ENCODE measurements at regions not wholly inside any gene's neighbourhood (a gene's known extent, or its start where the extent isn't known, plus 50 kb on each side); places are given as distances from the start of the nearest gene placed in this dataset.

DNA sequence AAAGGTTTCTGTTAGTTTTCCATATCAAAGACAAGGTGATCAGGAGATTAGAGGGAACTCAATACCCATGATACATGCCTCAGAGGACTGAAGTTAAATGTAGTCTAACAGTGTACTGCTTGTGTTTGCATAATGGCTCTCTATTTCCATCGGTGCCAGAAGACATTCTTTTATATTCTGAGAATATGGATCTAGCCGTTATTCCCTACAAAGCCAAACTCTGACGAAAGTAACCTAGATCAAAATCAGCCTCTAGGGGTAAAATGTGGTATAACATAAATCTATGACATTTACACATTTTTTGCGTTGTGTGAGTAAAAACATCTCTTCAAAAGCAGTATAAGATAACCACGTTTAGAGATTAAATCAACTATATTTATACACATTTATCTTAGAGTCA, 2232.7 kb downstream of the PCDH9 start:
- DNase-seq = no peak

- DNase-seq = no peak
Measured at GRCh38 chr13:64993514-64994164, 2236.5 kb downstream of the PCDH9 start.

DNA sequence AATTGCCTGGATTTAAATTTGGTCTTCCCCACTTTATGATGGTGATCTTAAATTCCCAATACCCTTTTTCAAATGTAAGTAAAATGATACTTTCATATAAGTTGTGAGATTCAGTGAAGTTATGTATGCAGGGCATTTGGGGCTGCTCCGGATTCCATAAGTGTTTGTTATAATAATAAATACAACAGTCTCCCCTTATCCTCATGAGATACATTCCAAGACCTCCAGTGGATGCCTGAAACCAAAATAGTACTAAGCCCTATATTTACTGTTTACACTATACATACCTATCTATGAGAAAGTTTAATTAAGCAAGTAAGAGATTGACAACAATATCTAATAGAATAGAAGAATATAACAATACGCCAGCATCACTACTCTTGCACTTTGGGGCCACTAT, 2237.8 kb downstream of the PCDH9 start:
- DNase-seq = no peak

- no peak for DNase-seq
Measured at GRCh38 chr13:64985075-64985474, 2245.1 kb downstream of the PCDH9 start.

- no peak for DNase-seq
Measured at GRCh38 chr13:64962404-64962803, 2267.7 kb downstream of the PCDH9 start.

DNA sequence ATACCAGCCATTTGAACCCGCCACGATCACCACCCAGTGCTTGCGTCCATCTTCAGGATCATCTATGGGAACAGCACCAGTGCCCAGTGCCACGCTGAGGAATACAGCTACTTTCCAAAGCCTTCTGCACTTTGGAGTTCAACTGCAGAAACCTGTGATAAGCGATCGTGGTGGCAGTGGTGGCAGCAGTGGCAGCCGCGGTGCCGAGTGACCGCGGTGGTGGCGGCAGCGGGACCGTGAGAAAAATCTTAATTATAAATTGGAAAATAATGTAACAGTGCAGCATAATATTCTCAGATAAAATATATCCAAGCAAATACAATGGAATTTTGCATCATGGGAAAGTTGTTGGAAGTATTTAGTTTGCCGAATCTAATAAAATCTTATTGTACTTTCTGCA, 2270.9 kb downstream of the PCDH9 start:
- DNase-seq = no peak

DNA sequence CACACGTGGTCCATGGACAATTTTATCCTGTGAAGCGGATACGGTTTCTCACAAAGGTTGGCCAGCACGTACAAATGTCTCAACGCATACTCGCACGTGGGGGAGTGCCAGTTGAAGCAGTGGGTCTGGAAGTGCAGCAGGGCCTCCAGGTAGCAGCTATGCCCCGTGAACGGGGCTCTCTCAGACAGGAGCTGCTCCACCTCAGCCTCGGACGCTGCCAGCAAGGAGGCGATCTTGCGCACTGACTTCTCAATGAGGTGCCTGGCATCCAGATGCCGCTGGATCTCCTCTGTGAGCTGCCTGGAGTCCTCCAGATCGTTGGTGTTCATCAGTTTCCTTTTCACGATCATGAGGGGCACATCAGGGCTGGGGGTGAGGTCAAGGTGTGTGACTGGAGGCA, 2272.0 kb downstream of the PCDH9 start:
- DNase-seq = no peak

DNA sequence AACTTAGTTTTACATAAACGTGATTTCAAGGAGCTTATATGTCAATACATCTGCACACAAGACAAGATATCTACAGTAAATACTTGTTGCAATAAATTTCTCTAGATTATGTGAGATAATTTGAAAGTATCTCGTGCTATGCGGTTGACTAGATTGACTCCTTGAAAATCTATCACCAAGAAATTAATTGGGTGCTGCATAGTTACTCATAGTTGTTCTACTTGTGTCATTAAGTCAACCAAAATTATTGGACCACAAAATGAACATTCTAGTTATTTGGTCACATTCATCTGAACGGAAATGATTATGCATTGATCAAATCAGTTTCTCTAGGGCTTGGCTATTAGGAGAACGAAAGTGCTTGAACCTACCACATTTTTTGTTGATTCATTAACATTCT, 2291.5 kb downstream of the PCDH9 start:
- DNase-seq = no peak

- DNase-seq = no peak
Measured at GRCh38 chr13:64937302-64937701, 2292.8 kb downstream of the PCDH9 start.

GRCh38 chr13:64936879-64937278, 2293.3 kb downstream of the PCDH9 start:
- DNase-seq = no peak

- no peak for DNase-seq
Measured at GRCh38 chr13:64935441-64935840, 2294.7 kb downstream of the PCDH9 start.

DNA sequence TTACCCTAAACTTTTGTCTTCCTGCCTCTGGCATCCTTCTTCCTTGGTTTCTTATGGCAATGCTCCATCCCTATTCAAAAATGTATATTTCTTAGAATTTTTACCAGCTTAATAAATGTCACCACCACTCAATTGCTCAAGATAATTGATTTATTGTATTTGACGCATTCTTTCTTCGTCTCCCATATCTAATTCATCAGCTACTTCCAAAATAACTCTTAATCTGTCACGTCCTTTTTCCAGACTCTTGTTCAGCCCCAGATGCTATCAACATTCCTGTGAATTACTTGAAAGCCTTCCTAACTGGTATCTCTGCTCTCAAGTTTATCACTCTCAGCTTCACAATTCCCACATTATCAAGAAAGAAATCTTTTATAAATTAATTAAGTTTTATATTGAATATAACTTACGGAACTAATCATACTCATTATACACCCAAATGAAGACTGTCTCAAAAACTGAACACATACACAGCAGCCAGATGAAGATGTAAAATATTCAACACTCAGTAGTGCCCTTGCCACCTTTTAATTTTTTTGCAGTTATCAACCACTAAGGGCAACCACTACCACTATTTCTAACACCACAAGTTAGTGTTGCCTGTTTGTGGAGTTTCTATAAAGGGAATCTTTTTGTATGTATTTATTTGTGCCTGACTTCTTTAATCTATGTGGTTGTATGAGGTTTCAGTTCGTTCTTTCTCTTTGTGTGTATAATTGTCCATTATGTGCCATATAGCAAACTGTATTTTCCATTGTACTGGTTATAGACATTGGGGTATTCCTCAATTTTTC, 2295.4 kb downstream of the PCDH9 start:
- DNase-seq = no peak

DNA sequence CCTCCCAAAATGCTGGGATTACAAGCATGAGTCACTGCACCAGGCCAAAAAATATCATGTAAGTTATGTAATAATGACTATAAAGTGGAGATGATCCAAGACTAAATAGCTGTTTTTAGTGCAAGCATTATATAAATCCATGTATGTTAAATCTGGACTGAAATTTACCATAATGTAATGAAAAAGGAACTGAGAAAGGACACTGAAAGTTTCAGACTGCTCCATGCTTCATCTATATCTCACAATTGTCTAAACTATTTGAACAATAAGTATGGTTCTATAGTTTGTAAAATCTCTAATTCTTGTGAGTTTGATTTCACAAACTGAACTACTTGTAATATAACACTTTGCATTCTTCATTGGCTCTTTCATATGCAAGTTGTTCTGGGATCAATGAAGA, 2299.5 kb downstream of the PCDH9 start:
- no peak for DNase-seq

GRCh38 chr13:64928696-64929499, 2301.2 kb downstream of the PCDH9 start:
- no peak for DNase-seq

- DNase-seq = no peak
Measured at GRCh38 chr13:64925727-64926126, 2304.4 kb downstream of the PCDH9 start.

- DNase-seq = no peak
Measured at GRCh38 chr13:64925284-64925683, 2304.9 kb downstream of the PCDH9 start.

DNA sequence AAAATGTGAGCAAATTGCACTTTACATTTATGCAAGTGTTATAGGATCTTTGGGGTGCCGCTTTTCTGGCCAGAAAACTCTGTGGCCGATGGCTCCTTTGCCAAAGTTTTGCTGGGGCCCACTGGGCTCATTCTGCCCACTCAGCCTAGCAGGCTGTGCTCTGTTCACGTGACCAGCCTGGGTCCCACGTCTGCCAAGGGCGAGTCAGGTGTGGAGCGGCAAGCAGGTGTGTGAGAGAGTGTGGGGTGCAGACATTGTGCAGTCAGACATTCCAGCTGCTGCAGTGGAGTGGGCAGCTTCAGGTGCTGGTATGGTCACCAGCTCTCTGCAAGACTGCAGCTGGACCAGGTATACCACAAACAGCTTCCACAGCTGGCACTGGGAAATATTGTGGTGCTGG, 2305.7 kb downstream of the PCDH9 start:
- no peak for DNase-seq

- no peak for DNase-seq
Measured at GRCh38 chr13:64917566-64917965, 2312.6 kb downstream of the PCDH9 start.

DNA sequence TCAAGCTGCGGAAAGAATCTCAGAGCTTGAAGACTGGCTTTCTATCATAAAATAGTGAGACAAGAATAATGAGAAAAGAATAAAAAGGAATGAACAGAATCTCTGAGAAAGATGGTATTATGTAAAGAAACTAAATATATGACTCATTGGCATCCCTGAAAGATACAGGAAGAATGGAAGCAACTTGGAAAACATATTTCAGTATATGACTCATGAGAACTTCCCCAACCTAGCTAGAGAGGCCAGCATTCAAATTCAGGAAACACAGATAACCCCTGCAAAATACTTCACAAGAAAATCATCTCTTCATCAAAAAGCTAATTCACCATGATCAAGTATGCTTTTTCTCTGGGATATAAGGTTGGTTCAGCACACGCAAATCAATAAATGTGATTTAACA, 2318.0 kb downstream of the PCDH9 start:
- no peak for DNase-seq

DNA sequence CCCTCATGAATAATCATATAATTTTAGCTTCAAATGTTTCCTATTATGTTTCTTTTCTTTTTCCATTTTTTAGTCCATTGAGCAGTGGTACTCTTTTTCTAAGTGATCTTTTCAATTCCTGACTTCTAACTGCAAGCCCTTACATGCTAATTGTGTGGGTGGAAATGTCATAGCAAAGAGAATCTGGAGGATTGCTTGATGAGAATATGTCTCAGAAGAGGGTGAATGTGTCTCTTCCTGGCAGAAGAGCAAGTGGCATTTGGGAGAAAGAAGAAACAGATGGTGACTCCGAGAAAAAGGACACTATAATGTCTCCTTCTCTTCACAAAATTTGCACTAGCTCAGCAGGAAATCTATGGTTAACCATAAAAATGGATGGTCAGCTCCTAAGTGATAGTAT, 2320.0 kb downstream of the PCDH9 start:
- DNase-seq = no peak

GRCh38 chr13:64909184-64909583, 2321.0 kb downstream of the PCDH9 start:
- no peak for DNase-seq

DNA sequence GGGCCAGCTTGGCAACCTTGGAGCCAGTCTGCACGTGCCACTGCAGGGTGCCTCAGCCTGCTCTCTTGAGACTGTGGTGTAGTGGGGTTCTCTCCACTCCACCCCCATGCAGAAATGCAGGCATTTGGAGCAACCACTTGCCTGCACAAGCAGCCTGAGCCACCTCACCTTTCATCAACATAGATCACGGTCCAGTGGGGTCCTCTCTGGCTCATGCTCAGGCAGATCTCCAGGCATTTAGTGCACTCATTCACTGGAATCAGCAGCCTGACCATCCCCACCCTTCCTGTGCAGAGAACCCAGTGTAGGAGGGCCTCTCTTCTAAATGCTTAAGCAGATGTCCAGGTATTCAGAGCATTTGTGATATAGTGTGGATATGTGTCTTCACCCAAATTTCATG, 2330.1 kb downstream of the PCDH9 start:
- no peak for DNase-seq

GRCh38 chr13:64884976-64885375, 2345.2 kb downstream of the PCDH9 start:
- no peak for DNase-seq

Measured in right kidney (tissue), 1 donor.